ENCODE measurements at regions not wholly inside any gene's neighbourhood (a gene's known extent, or its start where the extent isn't known, plus 50 kb on each side); places are given as distances from the start of the nearest gene placed in this dataset.

- Histone ChIP-seq H3K79me2 (ENCODE audit: insufficient read depth, low read length) (no peaks in the 10 kb centered on the region), H3K27me3 (ENCODE audit: control insufficient read depth in 2 of 2, insufficient read depth in 2 of 2, low read length in 2 of 2) (no peaks in the 10 kb centered on the region), H3K4me3 (replicated peaks in 1 of 3; ENCODE audit: low read depth in 2 of 3, low read length in 3 of 3) (no peak overlapping the region), H2AFZ (ENCODE audit: insufficient read depth, low read depth, low read length, poor library complexity, severe bottlenecking) (no peak overlapping the region), H3K4me1 (ENCODE audit: control insufficient read depth in 1 of 2, insufficient read depth in 2 of 2, low read length in 2 of 2) (peaks cover 21% of the 10 kb centered on the region in 2 donors), H3K9ac (ENCODE audit: insufficient read depth, low read length, poor library complexity, severe bottlenecking) (no peak overlapping the region), H3K36me3 (replicated peaks in 1 of 2; ENCODE audit: control insufficient read depth in 1 of 2, insufficient read depth in 2 of 2, low read length in 2 of 2) (no peaks in the 10 kb centered on the region), H3K27ac (ENCODE audit: low read depth in 1 of 2, low read length in 2 of 2) (no peak overlapping the region), H3K9me3 (replicated peaks in 1 of 2; ENCODE audit: control insufficient read depth in 1 of 2, insufficient read depth in 1 of 2, low read length in 2 of 2) (no peaks in the 10 kb centered on the region), H4K20me1 (ENCODE audit: insufficient read depth, low read length) (no peaks in the 10 kb centered on the region), H3K4me2 (replicated peaks; ENCODE audit: extremely low read depth, low read length, poor library complexity, severe bottlenecking) (no peak overlapping the region)
- Mint-ChIP-seq H3K9me3 (no peaks in the 10 kb centered on the region), H3K27ac (no peak overlapping the region), H3K4me3 (no peak overlapping the region), H3K36me3 (peaks cover 0 to 4% of the 10 kb centered on the region in 2 donors), H3K4me1 (peaks cover 30% of the 10 kb centered on the region), H3K27me3 (ENCODE audit: low read depth in 3 of 3) (peaks cover 0 to 6% (median 5%) of the 10 kb centered on the region in 3 donors)
- intact Hi-C loops (cut with micrococcal nuclease) = no loop called here
- no peak for TF ChIP-seq CTCF (IDR thresholded peaks at IDR 0.05)
- 100% methylated on average over 1 of the region's 1 CpG for WGBS (ENCODE audit: insufficient coverage)
- DNase-seq = no peak
Observed at GRCh38 chr1:229169399-229169798, 101.5 kb upstream of the RAB4A start.

- Mint-ChIP-seq H3K27ac (no peak overlapping the region), H3K4me3 (no peak overlapping the region), H3K4me1 (peaks cover 22% of the 10 kb centered on the region), H3K9me3 (no peaks in the 10 kb centered on the region), H3K36me3 (peaks cover 0 to 4% of the 10 kb centered on the region in 2 donors), H3K27me3 (ENCODE audit: low read depth in 3 of 3) (peaks cover under 1 to 6% (median 5%) of the 10 kb centered on the region in 3 donors)
- Histone ChIP-seq H3K27me3 (ENCODE audit: control insufficient read depth in 2 of 2, insufficient read depth in 2 of 2, low read length in 2 of 2) (no peaks in the 10 kb centered on the region), H3K9ac (ENCODE audit: insufficient read depth, low read length, poor library complexity, severe bottlenecking) (no peak overlapping the region), H3K4me3 (replicated peaks in 1 of 3; ENCODE audit: low read depth in 2 of 3, low read length in 3 of 3) (no peak overlapping the region), H3K36me3 (replicated peaks in 1 of 2; ENCODE audit: control insufficient read depth in 1 of 2, insufficient read depth in 2 of 2, low read length in 2 of 2) (no peaks in the 10 kb centered on the region), H4K20me1 (ENCODE audit: insufficient read depth, low read length) (no peaks in the 10 kb centered on the region), H3K4me2 (replicated peaks; ENCODE audit: extremely low read depth, low read length, poor library complexity, severe bottlenecking) (no peak overlapping the region), H3K79me2 (ENCODE audit: insufficient read depth, low read length) (no peaks in the 10 kb centered on the region), H2AFZ (ENCODE audit: insufficient read depth, low read depth, low read length, poor library complexity, severe bottlenecking) (no peak overlapping the region), H3K4me1 (ENCODE audit: control insufficient read depth in 1 of 2, insufficient read depth in 2 of 2, low read length in 2 of 2) (peaks cover 13% of the 10 kb centered on the region in 2 donors), H3K27ac (ENCODE audit: low read depth in 1 of 2, low read length in 2 of 2) (no peak overlapping the region), H3K9me3 (replicated peaks in 1 of 2; ENCODE audit: control insufficient read depth in 1 of 2, insufficient read depth in 1 of 2, low read length in 2 of 2) (no peaks in the 10 kb centered on the region)
- intact Hi-C loops (cut with micrococcal nuclease) = no loop called here
- WGBS (ENCODE audit: insufficient coverage) = 96% methylated on average over 12 of the region's 12 CpGs
- no peak for DNase-seq
- TF ChIP-seq CTCF (IDR thresholded peaks at IDR 0.05) = no peak
Observed at GRCh38 chr1:229170274-229170673, 100.6 kb upstream of the RAB4A start.

All from CD14-positive monocyte (primary cell).